ENCODE measurements at regions not wholly inside any gene's neighbourhood (a gene's known extent, or its start where the extent isn't known, plus 50 kb on each side); places are given as distances from the start of the nearest gene placed in this dataset.

GRCh38 chr6:165811512-165811911 is 148.5 kb upstream of the PDE10A start:
- no peak overlapping the region for H3K4me3 Mint-ChIP-seq
- intact Hi-C loops (cut with micrococcal nuclease), result no loop called here
- ATAC-seq, result no peak

GRCh38 chr6:165808021-165808420 is 145.0 kb upstream of the PDE10A start:
- no peak for TF ChIP-seq CTCF (IDR thresholded peaks at IDR 0.05)
- no peaks in the 10 kb centered on the region for H3K36me3 Mint-ChIP-seq (ENCODE audit: low read depth)
- intact Hi-C loops (cut with micrococcal nuclease), result no loop called here
- no peak overlapping the region for H3K27ac Mint-ChIP-seq
- CTCF ChIA-PET, result interaction anchor here (1.5 kb wide), 1 partner anchor 16 kb away, joined by 3 read pairs; no protein-coding TSS in a partner anchor
- peaks cover 6% of the 10 kb centered on the region for H3K9me3 Mint-ChIP-seq
- H3K4me3 Mint-ChIP-seq, result no peak overlapping the region
- ATAC-seq (no peak), DNase-seq (no peak)
- no peaks in the 10 kb centered on the region for H3K4me1 Mint-ChIP-seq (ENCODE audit: low read depth)
- peaks cover 15% of the 10 kb centered on the region for H3K27me3 Mint-ChIP-seq
- POLR2A ChIA-PET, result no interaction called here

More at GRCh38 chr6:165811512-165811911, 148.5 kb upstream of the PDE10A start:
- no peaks in the 10 kb centered on the region for H3K36me3 Mint-ChIP-seq (ENCODE audit: low read depth)
- ChIA-PET CTCF (interaction anchor here (0.8 kb wide), 1 partner anchor 82 kb away, joined by 4 read pairs; no protein-coding TSS in a partner anchor), POLR2A (no interaction called here)
- peaks cover 10% of the 10 kb centered on the region for H3K27me3 Mint-ChIP-seq
- DNase-seq, result no peak
- no peak for TF ChIP-seq CTCF (IDR thresholded peaks at IDR 0.05)
- H3K9me3 Mint-ChIP-seq, result peaks cover 6% of the 10 kb centered on the region
- H3K4me1 Mint-ChIP-seq (ENCODE audit: low read depth), result no peaks in the 10 kb centered on the region
- H3K27ac Mint-ChIP-seq, result no peak overlapping the region

- no peak for TF ChIP-seq CTCF (IDR thresholded peaks at IDR 0.05)
- CTCF ChIA-PET, result interaction anchor here (0.7 to 1.5 kb wide), 2 partner anchors 16 to 22 kb away, joined by 3 read pairs; no protein-coding TSS in a partner anchor
- ATAC-seq (no peak), DNase-seq (no peak)
- Mint-ChIP-seq H3K27ac (no peak overlapping the region), H3K4me1 (ENCODE audit: low read depth) (no peaks in the 10 kb centered on the region), H3K9me3 (peaks cover 6% of the 10 kb centered on the region), H3K36me3 (ENCODE audit: low read depth) (no peaks in the 10 kb centered on the region), H3K4me3 (no peak overlapping the region), H3K27me3 (peaks cover 15% of the 10 kb centered on the region)
- intact Hi-C loops (cut with micrococcal nuclease), result no loop called here
- POLR2A ChIA-PET, result no interaction called here
Measured at GRCh38 chr6:165807249-165807960, 144.4 kb upstream of the PDE10A start.

GRCh38 chr6:165806126-165806810 is 143.2 kb upstream of the PDE10A start:
- Mint-ChIP-seq H3K4me3 (no peak overlapping the region), H3K9me3 (peaks cover 6% of the 10 kb centered on the region), H3K4me1 (ENCODE audit: low read depth) (no peaks in the 10 kb centered on the region), H3K36me3 (ENCODE audit: low read depth) (no peaks in the 10 kb centered on the region), H3K27me3 (peaks cover 15% of the 10 kb centered on the region), H3K27ac (no peak overlapping the region)
- intact Hi-C loops (cut with micrococcal nuclease), result no loop called here
- no peak for TF ChIP-seq CTCF (IDR thresholded peaks at IDR 0.05)
- ChIA-PET POLR2A (interaction anchor here (0.7 kb wide), 1 partner anchor 44 kb away, joined by 4 read pairs; no protein-coding TSS in a partner anchor), CTCF (no interaction called here)
- DNase-seq (no peak), ATAC-seq (no peak)

GRCh38 chr6:165805636-165806035 is 142.6 kb upstream of the PDE10A start:
- ChIA-PET CTCF (no interaction called here), POLR2A (interaction anchor here (0.7 kb wide), 1 partner anchor 43 kb away, joined by 4 read pairs; no protein-coding TSS in a partner anchor)
- ATAC-seq (no peak), DNase-seq (no peak)
- H3K27ac Mint-ChIP-seq, result no peak overlapping the region
- no peak for TF ChIP-seq CTCF (IDR thresholded peaks at IDR 0.05)
- peaks cover 15% of the 10 kb centered on the region for H3K27me3 Mint-ChIP-seq
- H3K36me3 Mint-ChIP-seq (ENCODE audit: low read depth), result no peaks in the 10 kb centered on the region
- no peaks in the 10 kb centered on the region for H3K4me1 Mint-ChIP-seq (ENCODE audit: low read depth)
- H3K9me3 Mint-ChIP-seq, result peaks cover 5% of the 10 kb centered on the region
- intact Hi-C loops (cut with micrococcal nuclease), result no loop called here
- no peak overlapping the region for H3K4me3 Mint-ChIP-seq

Data from activated CD8-positive, alpha-beta T cell treated with anti-CD3 and anti-CD28 coated beads for 36 hours (primary cell).